Mesenchymal stem cell (in vitro differentiated cells and primary cell): ENCODE measurements at regions not wholly inside any gene's neighbourhood (a gene's known extent, or its start where the extent isn't known, plus 50 kb on each side); places are given as distances from the start of the nearest gene placed in this dataset.

Experiments used
- DNase-seq: peaks from one replicate; pipeline ENCODE4 v3.0.0-alpha.2; 2013
- H2AFZ ChIP-seq: one replicate; pipeline ENCODE4 v1.6.1; 2013; ENCODE audit warnings: low read depth, mild to moderate bottlenecking, control low read depth, inconsistent platforms, low read length, moderate library complexity
- H2AK5ac ChIP-seq: 2 replicates; pipeline ENCODE4 v1.6.1; 2013; ENCODE audit warnings: low read length, moderate library complexity, mild to moderate bottlenecking, inconsistent platforms; ENCODE audit not compliant: severe bottlenecking
- H2BK120ac ChIP-seq: one replicate; pipeline ENCODE4 v1.6.1; 2013; ENCODE audit warnings: low read depth, mild to moderate bottlenecking, inconsistent platforms, low read length, moderate library complexity
- H2BK12ac ChIP-seq, 2 experiments: one replicate each; pipeline ENCODE4 v1.6.1; 2013; ENCODE audit warnings: inconsistent platforms in 2 of 2, low read length in 2 of 2, mild to moderate bottlenecking in 2 of 2, moderate library complexity in 2 of 2, control low read depth in 1 of 2
- H2BK15ac ChIP-seq: one replicate; pipeline ENCODE4 v1.6.1; 2013; ENCODE audit warnings: mild to moderate bottlenecking, low read depth, inconsistent platforms; ENCODE audit not compliant: poor library complexity, severe bottlenecking
- H2BK5ac ChIP-seq: 2 replicates; pipeline ENCODE4 v1.6.1; 2013; ENCODE audit warnings: low read depth, mild to moderate bottlenecking, low read length, control low read depth, inconsistent platforms; ENCODE audit not compliant: poor library complexity, severe bottlenecking
- H3K14ac ChIP-seq, 2 experiments: one replicate each; pipeline ENCODE4 v1.6.1; 2013; ENCODE audit warnings: inconsistent platforms in 2 of 2, low read length in 2 of 2, control low read depth in 1 of 2, mild to moderate bottlenecking in 1 of 2, moderate library complexity in 1 of 2
- H3K18ac ChIP-seq, 2 experiments: one replicate each; pipeline ENCODE4 v1.6.1; 2013; ENCODE audit warnings: inconsistent platforms in 2 of 2, low read length in 2 of 2, control low read depth in 1 of 2, low read depth in 1 of 2, mild to moderate bottlenecking in 1 of 2
- H3K23ac ChIP-seq, 2 experiments: one replicate each; pipeline ENCODE4 v1.6.1; 2013; ENCODE audit warnings: inconsistent platforms in 2 of 2, low read length in 2 of 2, mild to moderate bottlenecking in 2 of 2, moderate library complexity in 2 of 2, control low read depth in 1 of 2
- H3K27ac ChIP-seq: 2 replicates; pipeline ENCODE4 v1.5.1; 2013; ENCODE audit warnings: mild to moderate bottlenecking, moderate library complexity, low read length, control low read depth, inconsistent platforms; ENCODE audit not compliant: poor library complexity, severe bottlenecking
- H3K27me3 ChIP-seq, 2 experiments: 2 replicates each; pipeline versions ENCODE4 v1.6.1 to v1.7.0; 2013; ENCODE audit warnings: low read length in 2 of 2, mild to moderate bottlenecking in 2 of 2, moderate library complexity in 2 of 2, control low read depth in 1 of 2, inconsistent platforms in 1 of 2; ENCODE audit not compliant: control insufficient read depth in 1 of 2, insufficient read depth in 1 of 2
- H3K36me3 ChIP-seq, 2 experiments: 2 replicates each; pipeline versions ENCODE4 v1.6.1 to v1.7.0; 2013; ENCODE audit warnings: low read length in 2 of 2, control low read depth in 1 of 2, inconsistent platforms in 1 of 2, low read depth in 1 of 2, mild to moderate bottlenecking in 1 of 2; ENCODE audit not compliant: insufficient read depth in 2 of 2, control insufficient read depth in 1 of 2
- H3K4ac ChIP-seq, 2 experiments: one replicate each; pipeline ENCODE4 v1.6.1; 2013; ENCODE audit warnings: inconsistent platforms in 2 of 2, low read length in 2 of 2, mild to moderate bottlenecking in 2 of 2, moderate library complexity in 2 of 2, control low read depth in 1 of 2, low read depth in 1 of 2
- H3K4me1 ChIP-seq: 2 replicates; pipeline ENCODE4 v1.6.1; 2013; ENCODE audit warnings: low read depth, low read length, control low read depth; ENCODE audit not compliant: control insufficient read depth, insufficient read depth
- H3K4me2 ChIP-seq: 2 replicates; pipeline ENCODE4 v1.6.1; 2013; ENCODE audit warnings: low read length, mild to moderate bottlenecking, inconsistent platforms; ENCODE audit not compliant: poor library complexity, severe bottlenecking
- H3K4me3 ChIP-seq, 2 experiments: 2 replicates each; pipeline versions ENCODE4 v1.5.1 to v1.7.0; 2013; ENCODE audit warnings: low read length in 2 of 2, mild to moderate bottlenecking in 2 of 2, control low read depth in 1 of 2, low read depth in 1 of 2; ENCODE audit not compliant: insufficient read depth in 1 of 2
- H3K79me1 ChIP-seq: replicated peaks from 2 replicates; pipeline ENCODE4 v1.6.1; 2013; ENCODE audit warnings: mild to moderate bottlenecking, control low read depth, low read length, inconsistent platforms; ENCODE audit not compliant: poor library complexity, severe bottlenecking
- H3K9ac ChIP-seq: 2 replicates; pipeline ENCODE4 v1.7.0; 2013; ENCODE audit warnings: mild to moderate bottlenecking, low read length, moderate library complexity
- H3K9me3 ChIP-seq: 2 replicates; pipeline ENCODE4 v1.7.0; 2013; ENCODE audit warnings: mild to moderate bottlenecking, low read length; ENCODE audit not compliant: control insufficient read depth
- H4K8ac ChIP-seq: one replicate; pipeline ENCODE4 v1.6.1; 2013; ENCODE audit warnings: inconsistent platforms, mild to moderate bottlenecking, low read length, moderate library complexity
- H4K91ac ChIP-seq: one replicate; pipeline ENCODE4 v1.6.1; 2013; ENCODE audit warnings: mild to moderate bottlenecking, low read length, inconsistent platforms
- WGBS: methylation state at CpG from one replicate; pipeline ENCODE4 v1.1.7; 2013; ENCODE audit warnings: mixed read lengths; 5-methylcytosine and 5-hydroxymethylcytosine counted together

DNA sequence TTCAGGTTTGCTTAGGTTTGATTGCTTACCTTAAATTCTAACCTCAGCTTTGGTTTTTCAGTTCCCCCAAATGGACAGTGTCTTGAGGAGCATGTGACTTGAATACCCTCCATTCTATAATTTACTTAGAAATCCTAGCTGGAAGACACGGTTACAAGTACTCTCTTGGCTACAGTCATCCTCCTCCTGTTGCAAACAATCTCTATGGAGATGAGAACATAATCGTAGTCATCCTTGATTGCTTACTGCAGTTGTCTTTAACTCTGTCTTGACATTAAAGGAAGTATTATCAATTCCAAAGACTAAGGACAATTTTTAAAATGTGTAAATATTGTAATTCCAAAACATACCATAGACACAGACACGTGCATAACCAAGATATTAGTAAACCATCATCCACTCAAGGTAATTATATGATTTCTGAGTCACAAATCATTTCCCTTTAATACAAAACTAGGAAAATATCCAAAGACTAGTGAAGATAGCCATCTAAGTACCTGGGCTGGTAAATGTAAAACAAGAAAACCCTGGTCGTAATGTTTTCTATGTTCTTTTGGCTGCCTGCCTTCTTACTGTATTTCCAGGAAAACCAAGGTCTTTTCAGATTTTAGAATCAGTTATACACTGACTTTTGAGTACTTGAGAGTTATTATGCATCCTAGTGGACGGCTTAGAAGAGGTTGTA lies 149.9 kb downstream of the CHRM3 start:
- no peaks in the 10 kb centered on the region for H3K27me3 ChIP-seq
- no peaks in the 10 kb centered on the region for H3K36me3 ChIP-seq
- no peak overlapping the region for H2AFZ ChIP-seq
- H2BK15ac ChIP-seq = no peak overlapping the region
- H2AK5ac ChIP-seq = no peak overlapping the region
- no peak overlapping the region for H4K91ac ChIP-seq
- H3K4me2 ChIP-seq = no peak overlapping the region
- no peak overlapping the region for H3K4me3 ChIP-seq
- no peaks in the 10 kb centered on the region for H3K79me1 ChIP-seq
- H2BK12ac ChIP-seq = no peak overlapping the region
- no peaks in the 10 kb centered on the region for H3K4me1 ChIP-seq
- no peak overlapping the region for H2BK120ac ChIP-seq
- H4K8ac ChIP-seq = no peak overlapping the region
- H3K27ac ChIP-seq = no peak overlapping the region
- H3K23ac ChIP-seq = no peak overlapping the region
- no peak overlapping the region for H3K4ac ChIP-seq
- DNase-seq = no peak
- H3K9ac ChIP-seq = no peak overlapping the region
- H3K18ac ChIP-seq = no peak overlapping the region
- WGBS = 59% methylated on average over 3 of the region's 5 CpGs
- H3K14ac ChIP-seq = no peak overlapping the region
- no peaks in the 10 kb centered on the region for H3K9me3 ChIP-seq
- H2BK5ac ChIP-seq = no peak overlapping the region

DNA sequence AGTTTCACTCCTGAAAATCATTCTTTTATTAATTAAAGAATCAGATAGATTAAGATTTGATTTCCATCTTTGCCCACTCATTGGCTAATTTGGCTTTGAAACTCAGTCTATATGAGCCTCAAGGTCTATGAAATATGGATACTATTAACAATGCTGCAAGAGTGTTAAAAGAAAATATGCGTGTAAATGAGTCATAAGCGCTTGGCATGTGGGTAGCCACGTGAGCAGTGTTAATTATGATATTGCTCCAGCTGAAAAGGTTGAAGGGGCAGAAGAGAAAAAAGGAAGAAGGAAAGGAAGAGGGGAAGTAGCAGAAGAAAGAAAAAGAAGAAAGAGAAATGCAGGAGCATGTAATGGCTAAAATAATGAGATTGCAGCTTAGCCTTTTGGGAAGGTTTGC lies 151.4 kb downstream of the CHRM3 start:
- WGBS = 79% methylated on average over 3 of the region's 3 CpGs
- H4K91ac ChIP-seq = no peak overlapping the region
- H3K14ac ChIP-seq = no peak overlapping the region

GRCh38 chr1:239538239-239538988 lies 152.0 kb downstream of the CHRM3 start:
- 29% methylated on average over 2 of the region's 2 CpGs for WGBS
- Histone ChIP-seq H2AFZ (no peak overlapping the region), H2AK5ac (no peak overlapping the region), H3K27ac (no peak overlapping the region), H3K36me3 (no peaks in the 10 kb centered on the region), H2BK5ac (no peak overlapping the region), H3K4me2 (no peak overlapping the region), H4K8ac (no peak overlapping the region), H3K4ac (no peak overlapping the region), H3K18ac (no peak overlapping the region), H3K4me3 (no peak overlapping the region), H2BK15ac (no peak overlapping the region), H3K9me3 (no peaks in the 10 kb centered on the region), H2BK120ac (no peak overlapping the region), H3K23ac (no peak overlapping the region), H2BK12ac (no peak overlapping the region), H3K79me1 (no peaks in the 10 kb centered on the region), H3K4me1 (no peaks in the 10 kb centered on the region), H3K27me3 (no peaks in the 10 kb centered on the region), H3K14ac (no peak overlapping the region), H3K9ac (no peak overlapping the region), H4K91ac (no peak overlapping the region)
- no peak for DNase-seq

More for the DNA sequence above, 151.4 kb downstream of the CHRM3 start:
- H3K4me1 ChIP-seq = no peaks in the 10 kb centered on the region
- H3K27me3 ChIP-seq = no peaks in the 10 kb centered on the region
- no peak overlapping the region for H2BK12ac ChIP-seq
- H3K23ac ChIP-seq = no peak overlapping the region
- no peaks in the 10 kb centered on the region for H3K9me3 ChIP-seq
- no peak overlapping the region for H2BK5ac ChIP-seq
- no peak overlapping the region for H2BK15ac ChIP-seq
- no peak overlapping the region for H3K9ac ChIP-seq
- no peak overlapping the region for H2BK120ac ChIP-seq
- no peak overlapping the region for H3K4ac ChIP-seq
- DNase-seq = no peak
- no peak overlapping the region for H2AFZ ChIP-seq
- no peak overlapping the region for H3K18ac ChIP-seq
- H2AK5ac ChIP-seq = no peak overlapping the region
- H3K36me3 ChIP-seq = no peaks in the 10 kb centered on the region
- no peak overlapping the region for H4K8ac ChIP-seq
- H3K4me3 ChIP-seq = no peak overlapping the region
- no peaks in the 10 kb centered on the region for H3K79me1 ChIP-seq
- no peak overlapping the region for H3K4me2 ChIP-seq
- H3K27ac ChIP-seq = no peak overlapping the region

DNA sequence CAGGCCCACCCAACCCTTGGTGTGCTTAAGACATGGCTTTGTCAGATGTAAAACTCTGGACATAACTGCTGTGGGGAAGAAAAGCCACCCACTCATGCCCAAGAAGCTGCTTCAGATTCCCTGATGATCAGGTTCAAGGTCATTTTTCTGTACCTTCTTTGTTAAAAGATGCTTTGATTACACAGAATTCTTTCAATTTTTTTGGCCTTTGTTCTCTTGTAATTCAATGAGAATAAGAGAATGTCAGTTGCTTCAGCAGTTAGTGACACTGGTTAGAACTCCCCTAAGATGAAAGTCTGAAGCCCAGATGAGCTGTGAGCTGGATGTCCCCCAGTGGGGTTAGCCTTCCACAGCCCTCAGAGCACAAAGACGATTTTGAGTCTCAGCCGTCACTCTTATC lies 152.7 kb downstream of the CHRM3 start:
- Histone ChIP-seq H3K79me1 (no peaks in the 10 kb centered on the region), H3K18ac (no peak overlapping the region), H3K14ac (no peak overlapping the region), H3K27me3 (no peaks in the 10 kb centered on the region), H2BK120ac (no peak overlapping the region), H3K27ac (no peak overlapping the region), H2BK12ac (no peak overlapping the region), H3K9ac (no peak overlapping the region), H2BK15ac (no peak overlapping the region), H2AK5ac (no peak overlapping the region), H3K4me1 (no peaks in the 10 kb centered on the region), H3K9me3 (no peaks in the 10 kb centered on the region), H4K91ac (no peak overlapping the region), H3K4me3 (no peak overlapping the region), H3K36me3 (no peaks in the 10 kb centered on the region), H3K4ac (no peak overlapping the region), H3K23ac (no peak overlapping the region), H3K4me2 (no peak overlapping the region), H2BK5ac (no peak overlapping the region), H4K8ac (no peak overlapping the region), H2AFZ (no peak overlapping the region)
- 83% methylated on average over 1 of the region's 2 CpGs for WGBS
- no peak for DNase-seq
